Adrenal gland (tissue), 5 donors: ENCODE measurements at regions not wholly inside any gene's neighbourhood (a gene's known extent, or its start where the extent isn't known, plus 50 kb on each side); places are given as distances from the start of the nearest gene placed in this dataset.

Experiments used
- CTCF ChIP-seq, 6 experiments: fragments of 450-650 bp in 4 of 6; fragments of 200-600 bp in 2 of 6; sonication (generic) in 1 of 6; IDR thresholded peaks; 1 replicate in 5 of 6; 2 replicates in 1 of 6; pipeline versions ENCODE4 v1.5.1 to v1.8.0; 2016 to 2021; ENCODE audit warnings: antibody characterized with exemption in 6 of 6, mild to moderate bottlenecking in 2 of 6, moderate library complexity in 1 of 6
- POLR2A ChIP-seq, 2 donors: fragments of 450-650 bp; IDR thresholded peaks; one replicate each; pipeline ENCODE4 v1.6.1; 2017; ENCODE audit warnings: antibody characterized with exemption in 2 of 2, mild to moderate bottlenecking in 2 of 2, moderate library complexity in 1 of 2
- donor health status: DM: no; HTN: no; CAD: no.

GRCh38 chr20:40134176-40134575, 554.9 kb downstream of the MAFB start:
- no peak for TF ChIP-seq POLR2A (IDR thresholded peaks at IDR 0.05)
- TF ChIP-seq CTCF (IDR thresholded peaks at IDR 0.05) = no peak
